ENCODE measurements at regions not wholly inside any gene's neighbourhood (a gene's known extent, or its start where the extent isn't known, plus 50 kb on each side); places are given as distances from the start of the nearest gene placed in this dataset.
A peak's percentile ranks its signal among the peaks of the same experiment; 100 is the strongest.

DNA sequence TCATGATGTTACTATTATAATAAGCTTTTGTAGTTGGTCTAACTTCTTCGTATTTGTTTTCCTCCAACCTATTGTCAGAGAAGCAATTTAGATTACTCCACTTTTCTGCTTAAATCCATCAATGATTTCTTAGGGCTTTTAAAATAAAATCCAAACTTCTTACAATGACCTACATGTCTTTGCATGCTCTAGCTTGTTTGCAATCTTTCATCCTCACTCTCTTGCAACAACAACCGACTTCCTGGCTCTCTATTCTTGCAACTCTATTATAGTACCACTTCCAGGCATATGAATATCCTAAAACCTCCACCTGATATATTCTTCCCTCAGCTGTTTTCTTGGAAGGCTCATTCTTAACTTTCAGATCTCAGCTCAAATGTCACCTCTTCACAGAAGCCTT lies 1288.7 kb downstream of the PLA2G4A start:
- no peak for TF ChIP-seq POLR2A (IDR thresholded peaks at IDR 0.05)
- TF ChIP-seq, protein P1, sequence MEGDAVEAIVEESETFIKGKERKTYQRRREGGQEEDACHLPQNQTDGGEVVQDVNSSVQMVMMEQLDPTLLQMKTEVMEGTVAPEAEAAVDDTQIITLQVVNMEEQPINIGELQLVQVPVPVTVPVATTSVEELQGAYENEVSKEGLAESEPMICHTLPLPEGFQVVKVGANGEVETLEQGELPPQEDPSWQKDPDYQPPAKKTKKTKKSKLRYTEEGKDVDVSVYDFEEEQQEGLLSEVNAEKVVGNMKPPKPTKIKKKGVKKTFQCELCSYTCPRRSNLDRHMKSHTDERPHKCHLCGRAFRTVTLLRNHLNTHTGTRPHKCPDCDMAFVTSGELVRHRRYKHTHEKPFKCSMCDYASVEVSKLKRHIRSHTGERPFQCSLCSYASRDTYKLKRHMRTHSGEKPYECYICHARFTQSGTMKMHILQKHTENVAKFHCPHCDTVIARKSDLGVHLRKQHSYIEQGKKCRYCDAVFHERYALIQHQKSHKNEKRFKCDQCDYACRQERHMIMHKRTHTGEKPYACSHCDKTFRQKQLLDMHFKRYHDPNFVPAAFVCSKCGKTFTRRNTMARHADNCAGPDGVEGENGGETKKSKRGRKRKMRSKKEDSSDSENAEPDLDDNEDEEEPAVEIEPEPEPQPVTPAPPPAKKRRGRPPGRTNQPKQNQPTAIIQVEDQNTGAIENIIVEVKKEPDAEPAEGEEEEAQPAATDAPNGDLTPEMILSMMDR (IDR thresholded peaks at IDR 0.05) = no peak
- Histone ChIP-seq H3K36me3 (no peaks in the 10 kb centered on the region), H3K4me1 (no peaks in the 10 kb centered on the region), H3K9me3 (no peaks in the 10 kb centered on the region), H3K27me3 (no peaks in the 10 kb centered on the region), H3K27ac (no peak overlapping the region), H3K4me3 (no peak overlapping the region)
- intact Hi-C loops (cut with DNase I) = no loop called here
- 48% methylated on average over 2 of the region's 2 CpGs for WGBS (ENCODE audit: insufficient coverage, low coverage, low lambda C conversion rate, missing lambda C conversion rate)
- ATAC-seq (no peak), DNase-seq (no peak)

DNA sequence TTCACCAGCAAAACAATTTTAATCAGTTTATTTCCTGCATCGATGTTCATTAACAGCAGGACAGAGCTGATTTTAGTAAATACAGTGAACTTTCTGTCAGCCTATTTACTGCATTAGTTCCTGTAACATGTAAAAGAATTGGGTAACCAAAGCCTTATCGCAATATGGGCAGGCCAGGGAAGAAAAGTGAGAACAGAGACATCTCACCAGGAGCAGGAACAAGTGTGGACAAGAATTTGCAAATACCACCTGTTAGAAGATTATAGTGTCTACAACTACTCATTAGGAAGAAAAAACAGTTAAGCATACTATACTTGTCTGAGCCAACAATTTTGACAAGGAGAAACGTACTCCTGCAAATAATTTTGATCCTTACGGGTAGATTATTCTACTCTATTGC lies 1293.9 kb downstream of the PLA2G4A start:
- TF ChIP-seq, protein P1 (IDR thresholded peaks at IDR 0.05) = no peak
- no peak for TF ChIP-seq POLR2A (IDR thresholded peaks at IDR 0.05)
- Histone ChIP-seq H3K27ac (no peak overlapping the region), H3K9me3 (no peaks in the 10 kb centered on the region), H3K27me3 (no peaks in the 10 kb centered on the region), H3K4me1 (no peaks in the 10 kb centered on the region), H3K4me3 (no peak overlapping the region), H3K36me3 (no peaks in the 10 kb centered on the region)
- intact Hi-C loops (cut with DNase I) = no loop called here
- ATAC-seq (no peak), DNase-seq (no peak)
- WGBS (ENCODE audit: insufficient coverage, low coverage, low lambda C conversion rate, missing lambda C conversion rate) = 68% methylated on average over 4 of the region's 4 CpGs

DNA sequence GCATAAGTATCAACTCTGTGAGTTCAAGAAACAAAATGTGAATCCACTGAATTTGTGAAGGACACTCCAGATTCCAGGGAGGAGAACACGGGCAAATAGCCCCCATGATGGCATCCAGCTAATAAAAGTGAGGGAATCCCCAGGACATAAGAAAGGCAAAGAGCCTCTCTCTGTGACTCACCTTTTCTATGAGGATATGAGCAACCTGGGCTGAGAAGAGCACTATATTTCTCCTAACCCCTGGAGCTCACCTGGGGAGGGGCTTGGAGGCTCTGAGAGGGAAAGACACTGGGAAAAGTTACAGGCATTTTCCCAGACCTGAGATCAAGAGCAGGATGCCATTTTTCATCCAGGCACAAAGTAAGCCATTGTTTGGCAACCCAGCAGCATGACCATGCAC lies 1298.8 kb downstream of the PLA2G4A start:
- TF ChIP-seq POLR2A (IDR thresholded peaks at IDR 0.05) = no peak
- TF ChIP-seq, protein P1 (IDR thresholded peaks at IDR 0.05) = no peak
- WGBS (ENCODE audit: insufficient coverage, low coverage, low lambda C conversion rate, missing lambda C conversion rate) = 42% methylated on average over 1 of the region's 1 CpG

DNA sequence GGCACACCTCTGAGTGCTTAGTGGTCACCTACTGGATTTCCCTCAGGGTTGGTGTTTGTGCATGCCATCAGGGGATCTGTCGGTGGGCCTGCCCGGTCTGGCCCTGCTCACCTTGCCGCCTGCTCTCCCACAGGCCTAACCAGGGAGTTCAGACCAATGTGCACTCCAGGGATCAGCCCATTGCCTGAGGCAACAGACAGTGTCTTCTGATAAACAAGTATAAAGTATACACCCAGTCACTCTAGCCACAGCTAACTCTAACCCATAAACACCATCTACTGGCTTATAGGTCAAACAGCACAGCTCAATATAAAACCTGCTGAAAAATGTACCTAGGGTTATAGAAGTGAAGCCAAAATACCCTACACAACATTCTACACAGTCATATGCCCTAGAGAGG lies 1300.0 kb downstream of the PLA2G4A start:
- peak in 1 of 4 donors; percentile 11 for ATAC-seq
- H3K27me3 ChIP-seq = no peaks in the 10 kb centered on the region
- TF ChIP-seq, protein P1 (IDR thresholded peaks at IDR 0.05) = no peak
- TF ChIP-seq POLR2A (IDR thresholded peaks at IDR 0.05) = no peak
- H3K4me3 ChIP-seq = no peak overlapping the region
- H3K4me1 ChIP-seq = no peaks in the 10 kb centered on the region
- intact Hi-C loops (cut with DNase I) = no loop called here
- H3K36me3 ChIP-seq = no peaks in the 10 kb centered on the region
- DNase-seq = no peak
- no peaks in the 10 kb centered on the region for H3K9me3 ChIP-seq
- 53% methylated on average over 3 of the region's 3 CpGs for WGBS (ENCODE audit: insufficient coverage, low coverage, low lambda C conversion rate, missing lambda C conversion rate)
- H3K27ac ChIP-seq = no peak overlapping the region

More for the DNA sequence above, 1298.8 kb downstream of the PLA2G4A start:
- H3K27ac ChIP-seq = no peak overlapping the region
- no peaks in the 10 kb centered on the region for H3K4me1 ChIP-seq
- H3K27me3 ChIP-seq = no peaks in the 10 kb centered on the region
- no peak overlapping the region for H3K4me3 ChIP-seq
- intact Hi-C loops (cut with DNase I) = no loop called here
- no peaks in the 10 kb centered on the region for H3K36me3 ChIP-seq
- no peak for DNase-seq
- no peaks in the 10 kb centered on the region for H3K9me3 ChIP-seq
- no peak for ATAC-seq

Measured in right lobe of liver (tissue), 6 donors.